Smooth muscle cell (in vitro differentiated cells): ENCODE measurements at regions not wholly inside any gene's neighbourhood (a gene's known extent, or its start where the extent isn't known, plus 50 kb on each side); places are given as distances from the start of the nearest gene placed in this dataset.
"Not testable (repeated sequence)": the region's sequence is repeated elsewhere in the genome, so short reads cannot be mapped to it uniquely, and the experiment has no call there.

Experiments used
- DNase-seq: peaks from one replicate; lab custom pipeline; 2025; ENCODE audit not compliant: unreplicated experiment; lab: John Stamatoyannopoulos, UW
- H2AFZ ChIP-seq: fragments of 200-600 bp; sonication (generic); 2 replicates; pipeline ENCODE4 v1.6.0; 2016; ENCODE audit warnings: antibody characterized with exemption, low read depth, mild to moderate bottlenecking
- H3F3A ChIP-seq: fragments of 200-600 bp; sonication (generic); 2 replicates; pipeline ENCODE4 v1.6.0; 2017; ENCODE audit warnings: antibody characterized with exemption, low read depth
- H3K27ac ChIP-seq: fragments of 200-600 bp; sonication (generic); 2 replicates; pipeline ENCODE4 v1.5.1; 2016; ENCODE audit warnings: low read depth, mild to moderate bottlenecking
- H3K27me3 ChIP-seq: fragments of 200-600 bp; sonication (generic); 2 replicates; pipeline ENCODE4 v1.6.1; 2016; ENCODE audit warnings: low read depth, mild to moderate bottlenecking
- H3K36me3 ChIP-seq: fragments of 200-600 bp; sonication (generic); 2 replicates; pipeline ENCODE4 v1.5.1; 2016; ENCODE audit warnings: low read depth
- H3K4me1 ChIP-seq: fragments of 200-600 bp; sonication (generic); 2 replicates; pipeline ENCODE4 v1.5.1; 2016; ENCODE audit warnings: low read depth
- H3K4me2 ChIP-seq: fragments of 200-600 bp; sonication (generic); 2 replicates; pipeline ENCODE4 v1.6.0; 2016; ENCODE audit warnings: mild to moderate bottlenecking
- H3K4me3 ChIP-seq: fragments of 200-600 bp; sonication (generic); 2 replicates; pipeline ENCODE4 v1.5.1; 2016; ENCODE audit warnings: mild to moderate bottlenecking
- H3K79me2 ChIP-seq: fragments of 200-600 bp; sonication (generic); 2 replicates; pipeline ENCODE4 v1.6.0; 2016; ENCODE audit warnings: low read depth, mild to moderate bottlenecking
- H3K9ac ChIP-seq: fragments of 200-600 bp; sonication (generic); 2 replicates; pipeline ENCODE4 v1.6.0; 2016; ENCODE audit warnings: low read depth
- H3K9me3 ChIP-seq: fragments of 200-600 bp; sonication (generic); replicated peaks from 2 replicates; pipeline ENCODE4 v1.5.1; 2016; ENCODE audit warnings: low read depth
- H4K20me1 ChIP-seq: fragments of 200-600 bp; sonication (generic); 2 replicates; pipeline ENCODE4 v1.6.0; 2016; ENCODE audit warnings: low read depth
- CTCF ChIP-seq: fragments of 200-600 bp; sonication (generic); IDR thresholded peaks from 2 replicates; pipeline ENCODE4 v1.5.1; 2017; ENCODE audit warnings: borderline replicate concordance, mild to moderate bottlenecking, antibody characterized with exemption; ENCODE audit not compliant: insufficient read depth, poor library complexity, severe bottlenecking
- WGBS: methylation state at CpG from one replicate; pipeline ENCODE4 v1.1.7; 2016; ENCODE audit warnings: low lambda C conversion rate; 5-methylcytosine and 5-hydroxymethylcytosine counted together

- Histone ChIP-seq H3K27me3 (no peaks in the 10 kb centered on the region), H3K4me2 (no peak overlapping the region), H3K79me2 (no peaks in the 10 kb centered on the region), H3F3A (no peaks in the 10 kb centered on the region), H3K9ac (no peak overlapping the region), H2AFZ (no peak overlapping the region), H3K36me3 (no peaks in the 10 kb centered on the region), H3K27ac (no peak overlapping the region), H4K20me1 (no peaks in the 10 kb centered on the region), H3K4me3 (no peak overlapping the region), H3K9me3 (no peaks in the 10 kb centered on the region), H3K4me1 (no peaks in the 10 kb centered on the region)
- no peak for TF ChIP-seq CTCF
- no peak for DNase-seq
- 100% methylated on average over 1 of the region's 1 CpG for WGBS
Observed at GRCh38 chr13:90594681-90595080, 752.8 kb upstream of the MIR17HG start.

GRCh38 chr13:90605664-90606063 is 741.8 kb upstream of the MIR17HG start:
- no peaks in the 10 kb centered on the region for H3K4me1 ChIP-seq
- 92% methylated on average over 1 of the region's 1 CpG for WGBS
- no peak overlapping the region for H2AFZ ChIP-seq
- no peak overlapping the region for H3K27ac ChIP-seq
- H3K27me3 ChIP-seq = no peaks in the 10 kb centered on the region
- DNase-seq = no peak
- H3K4me2 ChIP-seq = no peak overlapping the region
- no peak overlapping the region for H3K4me3 ChIP-seq
- no peaks in the 10 kb centered on the region for H3K9me3 ChIP-seq
- H3K9ac ChIP-seq = no peak overlapping the region
- no peak for TF ChIP-seq CTCF
- H3K36me3 ChIP-seq = no peaks in the 10 kb centered on the region
- H3K79me2 ChIP-seq = no peaks in the 10 kb centered on the region
- H3F3A ChIP-seq = no peaks in the 10 kb centered on the region
- no peaks in the 10 kb centered on the region for H4K20me1 ChIP-seq

- not testable (repeated sequence) for H3K79me2 ChIP-seq, H3K27me3 ChIP-seq, H3K9me3 ChIP-seq, DNase-seq, H3K4me3 ChIP-seq, H4K20me1 ChIP-seq, H3K9ac ChIP-seq, H2AFZ ChIP-seq, H3F3A ChIP-seq, H3K4me1 ChIP-seq, H3K4me2 ChIP-seq, H3K27ac ChIP-seq, H3K36me3 ChIP-seq
- WGBS = 91% methylated on average over 6 of the region's 6 CpGs
Observed at GRCh38 chr13:90606921-90607320, 740.6 kb upstream of the MIR17HG start.

GRCh38 chr13:90612391-90612790 is 735.1 kb upstream of the MIR17HG start:
- no peaks in the 10 kb centered on the region for H3F3A ChIP-seq
- H2AFZ ChIP-seq = no peak overlapping the region
- DNase-seq = no peak
- TF ChIP-seq CTCF = no peak
- no peak overlapping the region for H3K4me2 ChIP-seq
- no peaks in the 10 kb centered on the region for H3K36me3 ChIP-seq
- no peaks in the 10 kb centered on the region for H3K79me2 ChIP-seq
- H3K4me3 ChIP-seq = no peak overlapping the region
- no peaks in the 10 kb centered on the region for H4K20me1 ChIP-seq
- H3K9me3 ChIP-seq = no peaks in the 10 kb centered on the region
- H3K9ac ChIP-seq = no peak overlapping the region
- no peaks in the 10 kb centered on the region for H3K4me1 ChIP-seq
- no peaks in the 10 kb centered on the region for H3K27me3 ChIP-seq
- H3K27ac ChIP-seq = no peak overlapping the region
- 92% methylated on average over 2 of the region's 2 CpGs for WGBS
